ENCODE measurements at regions not wholly inside any gene's neighbourhood (a gene's known extent, or its start where the extent isn't known, plus 50 kb on each side); places are given as distances from the start of the nearest gene placed in this dataset.

- Histone ChIP-seq H3K4me1 (ENCODE audit: insufficient read depth, low read length, severe bottlenecking) (no peaks in the 10 kb centered on the region), H3K79me2 (ENCODE audit: insufficient read depth, low read length) (no peaks in the 10 kb centered on the region), H2AFZ (ENCODE audit: low read length) (no peak overlapping the region), H3K4me2 (ENCODE audit: low read length) (no peak overlapping the region), H3K27ac (ENCODE audit: low read depth, low read length, poor library complexity, severe bottlenecking) (no peak overlapping the region), H3K27me3 (ENCODE audit: insufficient read depth, low read length) (peaks cover 12% of the 10 kb centered on the region), H3K4me3 (ENCODE audit: low read depth, low read length, poor library complexity, severe bottlenecking) (no peak overlapping the region), H3K9ac (ENCODE audit: low read length) (no peak overlapping the region), H3K36me3 (ENCODE audit: insufficient read depth, low read length) (no peaks in the 10 kb centered on the region), H3K9me3 (ENCODE audit: low read length) (no peaks in the 10 kb centered on the region), H3F3A (ENCODE audit: insufficient read depth, low read length) (no peaks in the 10 kb centered on the region), H4K20me1 (ENCODE audit: insufficient read depth, low read length) (no peaks in the 10 kb centered on the region), H3K9me2 (ENCODE audit: low read depth, low read length) (no peaks in the 10 kb centered on the region)
- TF ChIP-seq CTCF (IDR thresholded peaks at IDR 0.05; ENCODE audit: low read length) (no peak), EZH2 (IDR thresholded peaks at IDR 0.05; ENCODE audit: borderline replicate concordance, low read length) (no peak)
Measured at GRCh38 chr6:56841751-56842150, 113.2 kb upstream of the BEND6 start.

GRCh38 chr6:56841381-56841749, 113.5 kb upstream of the BEND6 start:
- Histone ChIP-seq H3K4me1 (ENCODE audit: insufficient read depth, low read length, severe bottlenecking) (no peaks in the 10 kb centered on the region), H3K4me2 (ENCODE audit: low read length) (no peak overlapping the region), H3K36me3 (ENCODE audit: insufficient read depth, low read length) (no peaks in the 10 kb centered on the region), H3K27ac (ENCODE audit: low read depth, low read length, poor library complexity, severe bottlenecking) (no peak overlapping the region), H3K4me3 (ENCODE audit: low read depth, low read length, poor library complexity, severe bottlenecking) (no peak overlapping the region), H2AFZ (ENCODE audit: low read length) (no peak overlapping the region), H3K27me3 (ENCODE audit: insufficient read depth, low read length) (peaks cover 12% of the 10 kb centered on the region), H3K9me3 (ENCODE audit: low read length) (no peaks in the 10 kb centered on the region), H3K9ac (ENCODE audit: low read length) (no peak overlapping the region), H3K79me2 (ENCODE audit: insufficient read depth, low read length) (no peaks in the 10 kb centered on the region), H3K9me2 (ENCODE audit: low read depth, low read length) (no peaks in the 10 kb centered on the region), H4K20me1 (ENCODE audit: insufficient read depth, low read length) (no peaks in the 10 kb centered on the region), H3F3A (ENCODE audit: insufficient read depth, low read length) (no peaks in the 10 kb centered on the region)
- TF ChIP-seq CTCF (IDR thresholded peaks at IDR 0.05; ENCODE audit: low read length) (no peak), EZH2 (IDR thresholded peaks at IDR 0.05; ENCODE audit: borderline replicate concordance, low read length) (no peak)

GRCh38 chr6:56840467-56841380, 114.2 kb upstream of the BEND6 start:
- Histone ChIP-seq H2AFZ (ENCODE audit: low read length) (no peak overlapping the region), H3K27me3 (ENCODE audit: insufficient read depth, low read length) (peaks cover 7% of the 10 kb centered on the region; the same call in 1 of the 2 replicates), H3F3A (ENCODE audit: insufficient read depth, low read length) (no peaks in the 10 kb centered on the region), H3K4me2 (ENCODE audit: low read length) (no peak overlapping the region), H3K36me3 (ENCODE audit: insufficient read depth, low read length) (no peaks in the 10 kb centered on the region), H3K27ac (ENCODE audit: low read depth, low read length, poor library complexity, severe bottlenecking) (no peak overlapping the region), H3K79me2 (ENCODE audit: insufficient read depth, low read length) (no peaks in the 10 kb centered on the region), H3K4me3 (ENCODE audit: low read depth, low read length, poor library complexity, severe bottlenecking) (no peak overlapping the region), H3K9me3 (ENCODE audit: low read length) (no peaks in the 10 kb centered on the region), H3K4me1 (ENCODE audit: insufficient read depth, low read length, severe bottlenecking) (no peaks in the 10 kb centered on the region), H4K20me1 (ENCODE audit: insufficient read depth, low read length) (no peaks in the 10 kb centered on the region), H3K9me2 (ENCODE audit: low read depth, low read length) (no peaks in the 10 kb centered on the region), H3K9ac (ENCODE audit: low read length) (no peak overlapping the region)
- TF ChIP-seq CTCF (IDR thresholded peaks at IDR 0.05; ENCODE audit: low read length) (no peak), EZH2 (IDR thresholded peaks at IDR 0.05; ENCODE audit: borderline replicate concordance, low read length) (no peak)

Measured in OCI-LY1 (cell line).